ENCODE measurements at regions not wholly inside any gene's neighbourhood (a gene's known extent, or its start where the extent isn't known, plus 50 kb on each side); places are given as distances from the start of the nearest gene placed in this dataset.

DNA sequence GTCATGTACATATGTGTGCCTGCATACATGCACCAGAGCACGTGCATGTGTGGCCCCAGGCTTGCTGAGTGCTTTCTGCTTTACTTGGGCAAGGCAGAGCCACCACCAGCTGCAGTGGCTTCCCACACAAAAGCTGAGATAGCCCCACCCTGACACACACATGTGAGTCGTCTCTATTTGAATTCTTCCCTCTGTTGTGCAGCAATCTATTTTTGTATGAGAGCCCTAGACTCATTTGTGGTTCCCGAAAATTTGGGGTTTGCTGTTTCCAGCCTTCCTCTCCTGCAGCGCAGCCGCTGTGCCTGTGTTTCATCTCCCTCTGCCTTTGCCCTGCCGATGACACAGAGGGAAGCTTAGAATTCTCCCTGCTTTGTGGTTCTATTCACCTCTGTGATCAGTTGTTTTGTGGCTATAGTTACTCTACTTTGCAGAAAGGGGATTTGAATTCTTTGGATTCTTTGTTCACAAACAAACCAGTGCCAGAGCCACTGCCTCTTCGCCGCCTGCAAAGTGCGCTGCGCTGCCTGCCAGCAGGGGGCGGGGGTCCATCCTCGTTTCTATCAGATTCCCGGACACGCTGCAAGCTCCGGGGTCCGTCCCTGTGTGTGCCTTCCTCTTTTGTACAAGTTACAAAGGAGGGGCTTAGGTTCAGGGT is 95.8 kb upstream of the DAP start:
- TF ChIP-seq POLR2AphosphoS5 (IDR thresholded peaks at IDR 0.05) (no peak), POLR2A (IDR thresholded peaks at IDR 0.05) (no peak)
- TF ChIP-seq, protein P1, sequence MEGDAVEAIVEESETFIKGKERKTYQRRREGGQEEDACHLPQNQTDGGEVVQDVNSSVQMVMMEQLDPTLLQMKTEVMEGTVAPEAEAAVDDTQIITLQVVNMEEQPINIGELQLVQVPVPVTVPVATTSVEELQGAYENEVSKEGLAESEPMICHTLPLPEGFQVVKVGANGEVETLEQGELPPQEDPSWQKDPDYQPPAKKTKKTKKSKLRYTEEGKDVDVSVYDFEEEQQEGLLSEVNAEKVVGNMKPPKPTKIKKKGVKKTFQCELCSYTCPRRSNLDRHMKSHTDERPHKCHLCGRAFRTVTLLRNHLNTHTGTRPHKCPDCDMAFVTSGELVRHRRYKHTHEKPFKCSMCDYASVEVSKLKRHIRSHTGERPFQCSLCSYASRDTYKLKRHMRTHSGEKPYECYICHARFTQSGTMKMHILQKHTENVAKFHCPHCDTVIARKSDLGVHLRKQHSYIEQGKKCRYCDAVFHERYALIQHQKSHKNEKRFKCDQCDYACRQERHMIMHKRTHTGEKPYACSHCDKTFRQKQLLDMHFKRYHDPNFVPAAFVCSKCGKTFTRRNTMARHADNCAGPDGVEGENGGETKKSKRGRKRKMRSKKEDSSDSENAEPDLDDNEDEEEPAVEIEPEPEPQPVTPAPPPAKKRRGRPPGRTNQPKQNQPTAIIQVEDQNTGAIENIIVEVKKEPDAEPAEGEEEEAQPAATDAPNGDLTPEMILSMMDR (IDR thresholded peaks at IDR 0.05): peak in 5 of 7 experiments; percentile 17 to 72 (median 63)
